ENCODE measurements at regions not wholly inside any gene's neighbourhood (a gene's known extent, or its start where the extent isn't known, plus 50 kb on each side); places are given as distances from the start of the nearest gene placed in this dataset.

- TF ChIP-seq CHD7 (IDR thresholded peaks at IDR 0.05; ENCODE audit: insufficient replicate concordance, low read length), result no peak
- TF ChIP-seq CBX8 (IDR thresholded peaks at IDR 0.05; ENCODE audit: borderline replicate concordance, low read depth, low read length), result no peak
These were observed 228.1 kb upstream of the CYLC2 start (continued) for GRCh38 chr9:102767076-102767475.

Measured in H1 (cell line).